ENCODE measurements at regions not wholly inside any gene's neighbourhood (a gene's known extent, or its start where the extent isn't known, plus 50 kb on each side); places are given as distances from the start of the nearest gene placed in this dataset.

GRCh38 chrX:43018031-43018430 lies 240.1 kb upstream of the PPP1R2C start (continued):
- no peak for TF ChIP-seq ZNF462 (CRISPR knock-in tag; IDR thresholded peaks at IDR 0.05)
- TF ChIP-seq STAT1 (IDR thresholded peaks at IDR 0.05; ENCODE audit: unreplicated experiment): no peak
- no peak for TF ChIP-seq NANOG (IDR thresholded peaks at IDR 0.05; ENCODE audit: borderline replicate concordance)

GRCh38 chrX:43019021-43019420 lies 241.1 kb upstream of the PPP1R2C start:
- Mint-ChIP-seq H3K9me3 (peaks cover 31% of the 10 kb centered on the region), H3K27ac (no peak overlapping the region), H3K4me3 (no peak overlapping the region), H3K36me3 (ENCODE audit: low read depth) (peaks cover 36% of the 10 kb centered on the region), H3K27me3 (ENCODE audit: insufficient read depth, low read depth, poor library complexity) (no peaks in the 10 kb centered on the region), H3K4me1 (no peaks in the 10 kb centered on the region)
- no peaks in the 10 kb centered on the region for H4K20me1 ChIP-seq (replicated peaks; ENCODE audit: insufficient read depth)
- no peaks in the 10 kb centered on the region for H3F3A ChIP-seq (replicated peaks; ENCODE audit: low read depth)
- no peak overlapping the region for H3K27ac ChIP-seq (ENCODE audit: low read depth)
- H3K36me3 ChIP-seq (ENCODE audit: insufficient read depth): peaks cover 4% of the 10 kb centered on the region; the same call in 1 of the 2 replicates
- no peak overlapping the region for H3K4me2 ChIP-seq
- H2AFZ ChIP-seq: no peak overlapping the region
- H3K4me1 ChIP-seq (ENCODE audit: insufficient read depth): no peaks in the 10 kb centered on the region
- no peaks in the 10 kb centered on the region for H3K27me3 ChIP-seq (ENCODE audit: insufficient read depth)
- no peaks in the 10 kb centered on the region for H3K79me2 ChIP-seq (replicated peaks; ENCODE audit: insufficient read depth)
- ATAC-seq (no peak), DNase-seq (ENCODE audit: low spot score) (no peak)
- H3K4me3 ChIP-seq: no peak overlapping the region
- H3K9me2 ChIP-seq (ENCODE audit: insufficient read depth): peaks cover 2% of the 10 kb centered on the region; the same call in 1 of the 2 replicates
- no peak for TF ChIP-seq CREB1 (CRISPR knock-in tag; IDR thresholded peaks at IDR 0.05; ENCODE audit: low read depth)
- TF ChIP-seq CTCF (conservative IDR thresholded peaks at IDR 0.05; ENCODE audit: low read depth in 2 of 2): no peak
- TF ChIP-seq POLR2AphosphoS5 (IDR thresholded peaks at IDR 0.05; ENCODE audit: low read depth): no peak
- TF ChIP-seq ZNF331 (CRISPR knock-in tag; IDR thresholded peaks at IDR 0.05; ENCODE audit: low read depth): no peak
- TF ChIP-seq ZNF462 (CRISPR knock-in tag; IDR thresholded peaks at IDR 0.05): no peak
- TF ChIP-seq JUNB (IDR thresholded peaks at IDR 0.05; ENCODE audit: unreplicated experiment): no peak

Measured in GM23338 (cell line).